Chondrocyte (in vitro differentiated cells): ENCODE measurements at regions not wholly inside any gene's neighbourhood (a gene's known extent, or its start where the extent isn't known, plus 50 kb on each side); places are given as distances from the start of the nearest gene placed in this dataset.

Experiments
- DNase-seq: peaks from one replicate; pipeline ENCODE4 v3.0.0; 2021; ENCODE audit warnings: mixed read lengths, low spot score
- H3K27ac Mint-ChIP-seq: one replicate; pipeline ENCODE4 v1.8.0; 2021; ENCODE audit warnings: mild to moderate bottlenecking, moderate library complexity, mixed read lengths; ENCODE audit not compliant: unreplicated experiment
- H3K27me3 Mint-ChIP-seq: 2 replicates; pipeline ENCODE4 v1.8.0; 2021; ENCODE audit warnings: low read depth, mixed read lengths
- H3K36me3 Mint-ChIP-seq: 2 replicates; pipeline ENCODE4 v1.8.0; 2021; ENCODE audit warnings: low read depth, mixed read lengths
- H3K4me1 Mint-ChIP-seq: 2 replicates; pipeline ENCODE4 v1.8.0; 2021; ENCODE audit warnings: low read depth, mild to moderate bottlenecking, mixed read lengths
- H3K4me3 Mint-ChIP-seq: one replicate; pipeline ENCODE4 v1.8.0; 2021; ENCODE audit warnings: mild to moderate bottlenecking, moderate library complexity, mixed read lengths; ENCODE audit not compliant: unreplicated experiment
- H3K9me3 Mint-ChIP-seq: 2 replicates; pipeline ENCODE4 v1.8.0; 2021; ENCODE audit warnings: low read depth, mixed read lengths
- CTCF ChIP-seq: fragments of 200-600 bp; sonication (generic); IDR thresholded peaks from 2 replicates; pipeline ENCODE4 v1.5.0; 2021; ENCODE audit warnings: antibody characterized with exemption, mild to moderate bottlenecking, moderate library complexity

DNA sequence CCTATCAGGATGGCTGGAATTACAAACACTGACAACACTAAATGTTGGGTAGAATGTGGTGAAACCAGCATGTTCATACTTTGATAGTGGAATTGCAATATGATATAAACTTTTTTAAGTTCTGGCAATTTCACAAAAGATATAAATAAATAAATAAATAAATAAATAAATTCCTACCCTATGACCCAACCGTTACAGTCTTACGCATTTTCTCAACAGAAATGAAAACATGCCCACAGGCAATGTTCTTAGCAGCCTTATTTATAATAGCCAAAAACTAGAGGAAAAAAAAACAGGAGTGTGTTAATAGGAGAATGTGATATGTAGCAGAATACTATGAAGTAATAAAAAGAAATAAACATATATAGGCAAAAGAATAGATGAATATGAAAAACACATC lies 318.9 kb downstream of the IPMK start:
- H3K27me3 Mint-ChIP-seq = peaks cover 6% of the 10 kb centered on the region
- H3K36me3 Mint-ChIP-seq = no peaks in the 10 kb centered on the region
- H3K27ac Mint-ChIP-seq = no peak overlapping the region
- H3K4me3 Mint-ChIP-seq = no peak overlapping the region
- no peak for DNase-seq
- TF ChIP-seq CTCF = no peak
- H3K9me3 Mint-ChIP-seq = no peaks in the 10 kb centered on the region
- peaks cover 14% of the 10 kb centered on the region for H3K4me1 Mint-ChIP-seq

- TF ChIP-seq CTCF = no peak
- DNase-seq = no peak
- H3K36me3 Mint-ChIP-seq = no peaks in the 10 kb centered on the region
- H3K4me3 Mint-ChIP-seq = no peak overlapping the region
- H3K9me3 Mint-ChIP-seq = no peaks in the 10 kb centered on the region
- no peak overlapping the region for H3K27ac Mint-ChIP-seq
- H3K27me3 Mint-ChIP-seq = peaks cover 11% of the 10 kb centered on the region
- peaks cover 14% of the 10 kb centered on the region for H3K4me1 Mint-ChIP-seq
These were observed 320.9 kb downstream of the IPMK start for GRCh38 chr10:57946833-57947232.

GRCh38 chr10:57943701-57944100 lies 324.0 kb downstream of the IPMK start:
- Mint-ChIP-seq H3K27me3 (peaks cover 21% of the 10 kb centered on the region), H3K9me3 (no peaks in the 10 kb centered on the region), H3K4me3 (no peak overlapping the region), H3K36me3 (no peaks in the 10 kb centered on the region), H3K4me1 (no peaks in the 10 kb centered on the region), H3K27ac (no peak overlapping the region)
- TF ChIP-seq CTCF = no peak
- DNase-seq = no peak

- Mint-ChIP-seq H3K4me1 (peaks cover 16% of the 10 kb centered on the region), H3K4me3 (no peak overlapping the region), H3K27me3 (peaks cover 8% of the 10 kb centered on the region), H3K9me3 (peaks cover 3% of the 10 kb centered on the region), H3K36me3 (no peaks in the 10 kb centered on the region), H3K27ac (no peak overlapping the region)
- DNase-seq = no peak
- TF ChIP-seq CTCF = no peak
These were observed 342.6 kb downstream of the IPMK start for GRCh38 chr10:57925045-57925444.

DNA sequence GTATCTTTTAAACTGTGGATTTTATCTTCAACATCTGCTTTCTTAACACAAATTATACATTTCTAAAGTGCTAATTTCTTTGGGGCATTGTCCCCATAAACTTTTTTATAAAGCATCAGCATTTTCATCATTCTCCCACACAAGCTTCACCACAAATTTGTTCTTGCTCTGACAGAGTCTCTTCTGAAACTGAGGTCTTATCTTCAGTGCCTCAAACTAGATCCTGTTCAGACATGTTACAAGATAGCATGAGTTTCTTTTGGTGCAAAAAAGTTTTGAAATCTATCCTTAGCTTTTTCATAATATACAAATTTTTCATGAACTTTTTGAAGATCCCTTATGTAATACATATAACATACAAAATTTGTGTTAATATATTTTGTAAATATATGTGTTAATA lies 346.6 kb downstream of the IPMK start:
- Mint-ChIP-seq H3K4me3 (no peak overlapping the region), H3K27ac (no peak overlapping the region), H3K36me3 (no peaks in the 10 kb centered on the region), H3K4me1 (peaks cover 6% of the 10 kb centered on the region), H3K9me3 (no peaks in the 10 kb centered on the region), H3K27me3 (peaks cover 12% of the 10 kb centered on the region)
- TF ChIP-seq CTCF = no peak
- DNase-seq = no peak
